ENCODE measurements at regions not wholly inside any gene's neighbourhood (a gene's known extent, or its start where the extent isn't known, plus 50 kb on each side); places are given as distances from the start of the nearest gene placed in this dataset.
"Not testable (repeated sequence)": the region's sequence is repeated elsewhere in the genome, so short reads cannot be mapped to it uniquely, and the experiment has no call there.

- not testable (repeated sequence) for DNase-seq (ENCODE audit: low read depth in 2 of 3, low spot score in 1 of 3)
Observed at GRCh38 chr11:67940440-67940839, 63.5 kb downstream of the UNC93B1 start.

- not testable (repeated sequence) for DNase-seq (ENCODE audit: low read depth in 2 of 3, low spot score in 1 of 3)
Observed at GRCh38 chr11:67938964-67939363, 64.9 kb downstream of the UNC93B1 start.

- not testable (repeated sequence) for DNase-seq (ENCODE audit: low read depth in 2 of 3, low spot score in 1 of 3)
Observed at GRCh38 chr11:67938371-67938770, 65.5 kb downstream of the UNC93B1 start.

GRCh38 chr11:67923565-67923964 is 80.3 kb downstream of the UNC93B1 start:
- not testable (repeated sequence) for DNase-seq (ENCODE audit: low read depth in 2 of 3, low spot score in 1 of 3)

GRCh38 chr11:67920546-67920945 is 83.4 kb downstream of the UNC93B1 start:
- peak in 2 of 3 donors; percentile 14 to 32 for DNase-seq (ENCODE audit: low read depth in 2 of 3, low spot score in 1 of 3)

GRCh38 chr11:67912184-67912583 is 91.7 kb downstream of the UNC93B1 start:
- not testable (repeated sequence) for DNase-seq (ENCODE audit: low read depth in 2 of 3, low spot score in 1 of 3)

GRCh38 chr11:67911211-67911610 is 92.7 kb downstream of the UNC93B1 start:
- DNase-seq (ENCODE audit: low read depth in 2 of 3, low spot score in 1 of 3): not testable (repeated sequence)

- not testable (repeated sequence) for DNase-seq (ENCODE audit: low read depth in 2 of 3, low spot score in 1 of 3)
Observed at GRCh38 chr11:67910803-67911202, 93.1 kb downstream of the UNC93B1 start.

- DNase-seq (ENCODE audit: low read depth in 2 of 3, low spot score in 1 of 3): not testable (repeated sequence)
Observed at GRCh38 chr11:67906969-67907368, 96.9 kb downstream of the UNC93B1 start.

GRCh38 chr11:67899462-67899861 is 104.4 kb downstream of the UNC93B1 start:
- not testable (repeated sequence) for DNase-seq (ENCODE audit: low read depth in 2 of 3, low spot score in 1 of 3)

- DNase-seq (ENCODE audit: low read depth in 2 of 3, low spot score in 1 of 3): not testable (repeated sequence)
Observed at GRCh38 chr11:67893487-67893886, 110.4 kb downstream of the UNC93B1 start.

- not testable (repeated sequence) for DNase-seq (ENCODE audit: low read depth in 2 of 3, low spot score in 1 of 3)
Observed at GRCh38 chr11:67889646-67890045, 114.3 kb downstream of the UNC93B1 start.

- not testable (repeated sequence) for DNase-seq (ENCODE audit: low read depth in 2 of 3, low spot score in 1 of 3)
Observed at GRCh38 chr11:67888056-67888455, 115.8 kb downstream of the UNC93B1 start.

- not testable (repeated sequence) for DNase-seq (ENCODE audit: low read depth in 2 of 3, low spot score in 1 of 3)
Observed at GRCh38 chr11:67886672-67887071, 117.2 kb downstream of the UNC93B1 start.

- DNase-seq (ENCODE audit: low read depth in 2 of 3, low spot score in 1 of 3): not testable (repeated sequence)
Observed at GRCh38 chr11:67886207-67886606, 117.7 kb downstream of the UNC93B1 start.

- not testable (repeated sequence) for DNase-seq (ENCODE audit: low read depth in 2 of 3, low spot score in 1 of 3)
Observed at GRCh38 chr11:67885574-67885973, 118.3 kb downstream of the UNC93B1 start.

- peak in 1 of 3 donors; percentile 21 for DNase-seq (ENCODE audit: low read depth in 2 of 3, low spot score in 1 of 3)
Observed at GRCh38 chr11:67884761-67885558, 118.9 kb downstream of the UNC93B1 start.

GRCh38 chr11:67884073-67884757 is 119.7 kb downstream of the UNC93B1 start:
- not testable (repeated sequence) for DNase-seq (ENCODE audit: low read depth in 2 of 3, low spot score in 1 of 3)

GRCh38 chr11:67882304-67882703 is 121.6 kb downstream of the UNC93B1 start:
- DNase-seq (ENCODE audit: low read depth in 2 of 3, low spot score in 1 of 3): not testable (repeated sequence)

- not testable (repeated sequence) for DNase-seq (ENCODE audit: low read depth in 2 of 3, low spot score in 1 of 3)
Observed at GRCh38 chr11:67881836-67882235, 122.1 kb downstream of the UNC93B1 start.

GRCh38 chr11:67880594-67881196 is 123.2 kb downstream of the UNC93B1 start:
- DNase-seq (ENCODE audit: low read depth in 2 of 3, low spot score in 1 of 3): not testable (repeated sequence)

GRCh38 chr11:67878666-67879065 is 125.2 kb downstream of the UNC93B1 start:
- peak in 1 of 3 donors; percentile 21 for DNase-seq (ENCODE audit: low read depth in 2 of 3, low spot score in 1 of 3)
